ENCODE measurements at regions not wholly inside any gene's neighbourhood (a gene's known extent, or its start where the extent isn't known, plus 50 kb on each side); places are given as distances from the start of the nearest gene placed in this dataset.

GRCh38 chr9:78856144-78856543 lies 559.2 kb downstream of the PSAT1 start:
- no peak for TF ChIP-seq EZH2 (IDR thresholded peaks at IDR 0.05; ENCODE audit: borderline replicate concordance, low read depth, low read length, poor library complexity, severe bottlenecking)
- TF ChIP-seq CTCF (conservative IDR thresholded peaks at IDR 0.05; ENCODE audit: low read depth, low read length), result no peak

All from A673 (cell line).